ENCODE measurements at regions not wholly inside any gene's neighbourhood (a gene's known extent, or its start where the extent isn't known, plus 50 kb on each side); places are given as distances from the start of the nearest gene placed in this dataset.

- DNase-seq = no peak
Measured at GRCh38 chr3:59698091-59698490, 648.3 kb upstream of the CFAP20DC start.

- DNase-seq = no peak
Measured at GRCh38 chr3:59696783-59697182, 647.0 kb upstream of the CFAP20DC start.

- DNase-seq = no peak
Measured at GRCh38 chr3:59695860-59696259, 646.0 kb upstream of the CFAP20DC start.

- no peak for DNase-seq
Measured at GRCh38 chr3:59692117-59692516, 642.3 kb upstream of the CFAP20DC start.

GRCh38 chr3:59690886-59691285 is 641.1 kb upstream of the CFAP20DC start:
- no peak for DNase-seq

GRCh38 chr3:59688636-59689035 is 638.8 kb upstream of the CFAP20DC start:
- DNase-seq = no peak

GRCh38 chr3:59685432-59685831 is 635.6 kb upstream of the CFAP20DC start:
- no peak for DNase-seq

- no peak for DNase-seq
Measured at GRCh38 chr3:59684766-59685165, 634.9 kb upstream of the CFAP20DC start.

GRCh38 chr3:59680919-59681318 is 631.1 kb upstream of the CFAP20DC start:
- DNase-seq = no peak

GRCh38 chr3:59677747-59678702 is 628.2 kb upstream of the CFAP20DC start:
- no peak for DNase-seq

GRCh38 chr3:59675495-59675894 is 625.7 kb upstream of the CFAP20DC start:
- no peak for DNase-seq

GRCh38 chr3:59663076-59663850 is 613.4 kb upstream of the CFAP20DC start:
- no peak for DNase-seq

GRCh38 chr3:59660852-59661625 is 611.2 kb upstream of the CFAP20DC start:
- DNase-seq = no peak

GRCh38 chr3:59660376-59660775 is 610.6 kb upstream of the CFAP20DC start:
- no peak for DNase-seq

- no peak for DNase-seq
Measured at GRCh38 chr3:59659755-59660154, 609.9 kb upstream of the CFAP20DC start.

- no peak for DNase-seq
Measured at GRCh38 chr3:59658866-59659265, 609.0 kb upstream of the CFAP20DC start.

GRCh38 chr3:59658274-59658673 is 608.4 kb upstream of the CFAP20DC start:
- DNase-seq = no peak

- no peak for DNase-seq
Measured at GRCh38 chr3:59655418-59656015, 605.7 kb upstream of the CFAP20DC start.

- no peak for DNase-seq
Measured at GRCh38 chr3:59654480-59655417, 604.9 kb upstream of the CFAP20DC start.

GRCh38 chr3:59654123-59654479 is 604.3 kb upstream of the CFAP20DC start:
- no peak for DNase-seq

GRCh38 chr3:59653405-59654122 is 603.7 kb upstream of the CFAP20DC start:
- no peak for DNase-seq

All from NCI-H2227 treated with DMSO at 0.1 percent for 48 hours (cell line).